Osteoblast (primary cell): ENCODE measurements at regions not wholly inside any gene's neighbourhood (a gene's known extent, or its start where the extent isn't known, plus 50 kb on each side); places are given as distances from the start of the nearest gene placed in this dataset.
A peak's percentile ranks its signal among the peaks of the same experiment; 100 is the strongest.

ENCODE experiments used
- DNase-seq: peaks from one replicate; pipeline ENCODE4 v3.0.0; 2011; ENCODE audit warnings: low spot score, mixed read lengths; ENCODE audit not compliant: insufficient read length; ENCODE audit errors: missing footprints
- H2AFZ ChIP-seq: 2 replicates; pipeline ENCODE4 v1.6.0; 2011; ENCODE audit warnings: mild to moderate bottlenecking, low read length
- H3K27ac ChIP-seq: 2 replicates; pipeline ENCODE4 v1.5.1; 2011; ENCODE audit warnings: mild to moderate bottlenecking, low read depth, low read length, moderate library complexity
- H3K27me3 ChIP-seq: 2 replicates; pipeline ENCODE4 v1.6.0; 2012; ENCODE audit warnings: mild to moderate bottlenecking, control low read depth, inconsistent platforms, low read length, moderate library complexity; ENCODE audit not compliant: insufficient read depth
- H3K36me3 ChIP-seq: 2 replicates; pipeline ENCODE4 v1.5.1; 2011; ENCODE audit warnings: mild to moderate bottlenecking, low read length, control low read depth, moderate library complexity; ENCODE audit not compliant: insufficient read depth
- H3K4me1 ChIP-seq: 2 replicates; pipeline ENCODE4 v1.5.1; 2011; ENCODE audit warnings: mild to moderate bottlenecking, low read length, control low read depth, moderate library complexity; ENCODE audit not compliant: insufficient read depth
- H3K4me2 ChIP-seq: 2 replicates; pipeline ENCODE4 v1.6.0; 2011; ENCODE audit warnings: mild to moderate bottlenecking, low read length; ENCODE audit not compliant: insufficient read depth
- H3K4me3 ChIP-seq: fragments of 200-600 bp; sonication (generic); 3 replicates; pipeline ENCODE4 v1.5.1; 2012; ENCODE audit warnings: mild to moderate bottlenecking, low read length, inconsistent platforms; ENCODE audit not compliant: insufficient read depth
- H3K79me2 ChIP-seq: 2 replicates; pipeline ENCODE4 v1.6.0; 2012; ENCODE audit warnings: mild to moderate bottlenecking, low read length, control low read depth, inconsistent platforms; ENCODE audit not compliant: insufficient read depth
- H3K9me3 ChIP-seq: 2 replicates; pipeline ENCODE4 v1.5.1; 2011; ENCODE audit warnings: low read depth, low read length, control low read depth
- H4K20me1 ChIP-seq: 2 replicates; pipeline ENCODE4 v1.6.0; 2012; ENCODE audit warnings: mild to moderate bottlenecking, low read length, control low read depth; ENCODE audit not compliant: insufficient read depth
- CTCF ChIP-seq: IDR thresholded peaks from 2 replicates; pipeline ENCODE4 v1.5.1; 2011; ENCODE audit warnings: mild to moderate bottlenecking, low read depth, low read length, moderate library complexity; ENCODE audit errors: extremely low read depth

- no peaks in the 10 kb centered on the region for H3K79me2 ChIP-seq
- no peaks in the 10 kb centered on the region for H3K27me3 ChIP-seq
- H3K4me2 ChIP-seq, result no peak overlapping the region
- no peak overlapping the region for H2AFZ ChIP-seq
- no peaks in the 10 kb centered on the region for H4K20me1 ChIP-seq
- H3K36me3 ChIP-seq, result no peaks in the 10 kb centered on the region
- no peak for DNase-seq
- no peak overlapping the region for H3K4me3 ChIP-seq
- H3K27ac ChIP-seq, result no peak overlapping the region
- H3K4me1 ChIP-seq, result no peaks in the 10 kb centered on the region
- TF ChIP-seq CTCF, result no peak
- H3K9me3 ChIP-seq, result no peaks in the 10 kb centered on the region
These were observed 1059.6 kb downstream of the HACE1 start for GRCh38 chr6:103799971-103800670.

- H3K79me2 ChIP-seq, result no peaks in the 10 kb centered on the region
- no peaks in the 10 kb centered on the region for H3K27me3 ChIP-seq
- no peak for DNase-seq
- no peak overlapping the region for H3K27ac ChIP-seq
- H2AFZ ChIP-seq, result no peak overlapping the region
- no peaks in the 10 kb centered on the region for H3K4me1 ChIP-seq
- H3K9me3 ChIP-seq, result no peaks in the 10 kb centered on the region
- H3K4me2 ChIP-seq, result no peak overlapping the region
- TF ChIP-seq CTCF, result no peak
- no peaks in the 10 kb centered on the region for H3K36me3 ChIP-seq
- H3K4me3 ChIP-seq, result no peak overlapping the region
- H4K20me1 ChIP-seq, result no peaks in the 10 kb centered on the region
These were observed 1061.6 kb downstream of the HACE1 start for GRCh38 chr6:103798166-103798565.

- Histone ChIP-seq H2AFZ (no peak overlapping the region), H4K20me1 (no peaks in the 10 kb centered on the region)
- no peak for DNase-seq
These were observed 1062.0 kb downstream of the HACE1 start for GRCh38 chr6:103797738-103798137.

GRCh38 chr6:103791458-103791857 is 1068.3 kb downstream of the HACE1 start:
- no peaks in the 10 kb centered on the region for H3K36me3 ChIP-seq
- no peak overlapping the region for H2AFZ ChIP-seq
- H4K20me1 ChIP-seq, result no peaks in the 10 kb centered on the region
- no peak for DNase-seq
- TF ChIP-seq CTCF, result no peak
- H3K9me3 ChIP-seq, result no peaks in the 10 kb centered on the region
- no peak overlapping the region for H3K27ac ChIP-seq
- no peaks in the 10 kb centered on the region for H3K27me3 ChIP-seq
- H3K4me3 ChIP-seq, result no peak overlapping the region
- H3K4me2 ChIP-seq, result no peak overlapping the region
- H3K4me1 ChIP-seq, result no peaks in the 10 kb centered on the region
- H3K79me2 ChIP-seq, result no peaks in the 10 kb centered on the region

More at GRCh38 chr6:103797738-103798137, 1062.0 kb downstream of the HACE1 start:
- Histone ChIP-seq H3K9me3 (no peaks in the 10 kb centered on the region), H3K4me2 (no peak overlapping the region), H3K27ac (no peak overlapping the region), H3K4me1 (no peaks in the 10 kb centered on the region), H3K36me3 (no peaks in the 10 kb centered on the region), H3K27me3 (no peaks in the 10 kb centered on the region), H3K79me2 (no peaks in the 10 kb centered on the region), H3K4me3 (no peak overlapping the region)
- TF ChIP-seq CTCF, result peak; percentile 14
